ENCODE measurements at regions not wholly inside any gene's neighbourhood (a gene's known extent, or its start where the extent isn't known, plus 50 kb on each side); places are given as distances from the start of the nearest gene placed in this dataset.
"Not testable (repeated sequence)": the region's sequence is repeated elsewhere in the genome, so short reads cannot be mapped to it uniquely, and the experiment has no call there.

DNA sequence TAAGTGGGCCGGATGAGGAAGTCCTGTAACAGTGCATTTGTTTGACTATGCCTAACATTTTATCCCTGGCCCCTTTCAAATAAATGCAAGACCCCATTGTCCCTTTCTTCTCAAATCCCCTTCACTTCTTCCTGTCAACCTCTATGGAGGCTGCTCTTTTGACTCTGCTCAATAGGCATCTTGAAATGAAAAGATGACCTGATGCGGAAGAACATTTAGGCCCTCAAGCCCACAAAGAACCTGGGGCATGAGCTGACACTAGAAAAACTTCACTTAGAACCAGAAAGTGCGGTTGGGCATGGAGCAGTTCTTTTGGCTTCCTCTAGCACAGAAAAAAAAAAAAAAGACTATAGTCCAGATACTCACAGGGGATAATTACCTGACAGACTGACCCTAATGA lies 1434.7 kb upstream of the WWC1 start:
- no peak for DNase-seq

DNA sequence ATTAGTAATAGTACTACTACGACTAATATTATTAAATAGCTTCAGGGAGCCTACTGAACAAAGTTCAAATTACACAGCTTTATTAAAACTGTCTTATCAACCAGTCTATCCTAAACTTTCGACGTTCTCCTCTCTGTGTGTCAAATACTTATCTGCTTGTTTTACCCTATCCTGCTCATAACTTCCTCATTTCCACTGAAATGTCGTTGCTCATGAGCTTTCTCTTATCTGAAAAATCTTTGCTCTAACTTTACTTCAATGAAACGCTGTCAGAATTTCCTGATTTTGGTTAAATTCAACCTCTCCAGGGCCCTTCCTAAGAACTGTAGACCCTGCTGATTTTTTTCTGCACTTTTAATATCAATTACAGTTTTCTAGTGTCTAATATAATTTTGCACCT lies 1431.0 kb upstream of the WWC1 start:
- no peak for DNase-seq

DNA sequence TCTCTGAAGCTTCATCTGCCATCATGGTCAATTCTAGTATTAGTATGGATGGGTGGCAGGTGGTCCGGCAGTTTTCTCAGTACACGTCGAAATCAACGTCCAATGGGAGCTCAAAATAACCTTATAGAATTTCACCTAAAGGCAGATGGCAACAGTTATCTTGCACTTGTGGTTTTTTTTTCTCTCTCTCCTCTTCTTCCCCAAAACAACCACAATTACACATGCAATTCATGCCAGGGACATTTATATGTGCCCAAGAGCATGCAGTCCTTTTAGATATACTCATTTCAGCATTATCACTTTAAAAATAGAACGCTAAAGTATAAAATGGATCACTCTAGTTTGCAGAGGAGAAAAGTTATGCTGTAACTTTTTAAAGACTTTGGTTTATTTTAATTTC lies 1428.9 kb upstream of the WWC1 start:
- no peak for DNase-seq

DNA sequence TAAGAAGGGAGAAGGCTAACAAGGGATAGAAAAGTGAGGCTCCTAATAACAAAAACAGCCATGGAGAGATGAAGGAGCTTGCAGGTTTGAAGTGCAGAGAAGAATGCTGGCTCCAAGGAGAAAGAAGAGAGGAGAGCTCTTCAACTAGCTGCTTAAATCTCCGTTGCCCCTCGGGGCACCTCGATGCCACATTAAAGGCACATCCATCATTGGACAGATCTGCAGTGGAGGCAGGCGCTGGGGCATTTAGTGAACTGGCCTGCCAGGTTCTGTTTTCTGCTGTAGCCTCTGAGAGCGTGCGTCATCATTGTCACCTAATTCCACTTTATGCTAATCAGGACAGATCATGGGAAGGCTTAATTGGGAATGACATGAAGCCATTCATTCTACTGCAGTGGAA lies 1426.2 kb upstream of the WWC1 start:
- DNase-seq = no peak

DNA sequence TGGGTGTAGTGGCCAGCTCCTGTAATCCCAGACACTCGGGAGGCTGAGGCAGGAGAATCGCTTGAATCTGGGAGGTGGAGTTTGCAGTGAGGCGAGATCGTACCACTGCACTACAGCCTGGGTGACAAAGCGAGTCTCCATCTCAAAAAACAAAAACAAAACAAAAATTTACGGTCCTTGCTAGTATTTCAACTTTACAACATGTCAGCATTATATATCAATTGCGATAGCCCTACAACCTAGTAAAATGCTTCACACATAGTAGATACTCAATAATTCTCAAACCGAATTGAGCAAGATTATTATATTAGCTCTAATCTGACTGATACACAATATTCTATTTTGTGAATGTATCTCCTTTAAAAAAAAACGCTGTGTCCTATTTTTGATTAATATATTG lies 1411.0 kb upstream of the WWC1 start:
- no peak for DNase-seq

DNA sequence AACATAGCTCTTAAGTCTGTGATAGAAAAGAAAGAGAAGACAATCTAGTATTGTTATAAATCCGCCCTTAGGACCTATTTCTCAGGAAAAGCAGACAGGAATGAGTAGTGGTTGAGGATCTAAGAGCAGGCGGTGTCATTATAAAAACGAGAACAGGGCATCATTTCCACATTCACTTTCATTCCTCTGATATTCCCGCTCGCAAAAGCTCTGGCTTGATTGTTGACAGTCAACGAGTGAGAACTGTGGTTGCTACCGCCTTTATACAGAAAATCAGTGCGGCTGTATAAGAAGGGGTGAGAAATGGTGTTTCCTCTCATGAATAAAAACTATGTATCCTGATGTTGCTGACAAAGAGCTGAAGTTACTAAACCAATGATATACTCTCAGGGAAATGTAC lies 1409.6 kb upstream of the WWC1 start:
- DNase-seq = no peak

DNA sequence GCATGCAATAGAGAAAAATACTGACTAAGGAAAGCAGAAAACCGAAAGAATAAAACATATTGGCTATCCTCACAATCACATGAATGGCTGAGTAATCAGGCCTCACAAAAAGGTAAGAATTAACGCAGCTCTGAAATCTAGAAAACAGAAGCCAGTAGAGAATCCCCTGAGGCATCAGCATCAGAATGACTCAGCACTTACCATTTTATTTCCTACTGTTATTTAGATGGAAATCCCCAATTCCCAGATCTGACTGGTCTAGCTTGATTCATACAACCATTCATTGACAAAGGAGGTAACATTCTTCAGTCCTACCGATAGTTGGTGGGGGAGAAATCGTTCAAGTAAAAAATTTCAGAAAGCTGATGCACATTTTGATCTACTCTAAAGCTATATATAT lies 1408.4 kb upstream of the WWC1 start:
- no peak for DNase-seq

DNA sequence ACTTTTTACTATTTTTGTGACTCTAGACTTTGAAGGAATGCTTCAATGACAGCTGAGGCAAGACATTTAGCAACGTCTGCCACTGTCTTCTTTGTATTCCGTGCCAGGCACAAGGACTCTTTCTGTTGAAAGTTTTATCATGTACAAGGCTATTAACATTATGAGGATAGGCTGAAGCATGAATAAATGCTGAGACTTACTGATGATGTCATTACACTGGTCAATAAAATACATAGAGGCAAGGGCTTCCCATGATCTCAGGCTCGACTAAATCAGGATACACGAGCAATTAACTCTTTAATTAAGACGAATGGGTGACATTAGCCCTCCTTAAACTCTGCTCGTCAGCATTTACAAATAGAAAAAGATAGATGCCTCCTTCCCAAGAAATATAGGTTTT lies 1393.3 kb upstream of the WWC1 start:
- no peak for DNase-seq

DNA sequence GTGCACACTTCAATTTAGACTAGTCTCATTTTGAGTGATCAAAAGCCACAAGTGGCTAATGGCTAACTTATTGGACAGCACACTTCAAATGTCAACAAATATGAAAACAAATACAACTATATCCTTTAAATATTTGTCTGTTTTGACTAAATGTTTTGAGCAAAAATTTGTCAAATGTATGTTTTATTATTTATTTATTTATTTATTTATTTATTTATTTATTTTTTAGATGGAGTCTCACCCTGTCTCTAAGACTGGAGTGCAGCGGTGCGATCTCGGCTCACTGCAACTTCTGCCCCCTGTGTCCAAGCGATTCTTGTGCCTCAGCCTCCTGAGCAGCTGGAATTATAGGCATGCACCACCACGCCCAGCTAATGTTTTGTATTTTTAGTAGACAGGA lies 1392.1 kb upstream of the WWC1 start:
- no peak for DNase-seq

DNA sequence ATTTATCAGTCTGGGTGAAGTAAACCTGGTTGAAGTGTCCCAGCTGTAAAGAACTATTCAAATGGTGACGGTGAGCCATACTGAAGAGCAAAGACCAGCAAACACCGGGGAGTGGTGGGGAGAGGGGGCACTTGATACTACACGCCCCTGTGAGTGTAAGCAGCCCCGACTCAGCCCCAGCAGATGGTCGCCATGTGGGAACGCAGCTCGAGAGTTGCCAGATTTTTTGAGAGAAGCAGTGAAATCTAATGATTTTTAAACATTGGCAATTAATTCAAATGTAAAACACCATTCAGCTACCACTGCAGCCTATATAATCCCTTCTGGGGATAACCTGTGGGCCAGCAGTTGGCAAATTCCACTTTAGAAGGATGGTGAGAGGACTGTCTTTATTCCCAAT lies 1386.9 kb upstream of the WWC1 start:
- DNase-seq = no peak

DNA sequence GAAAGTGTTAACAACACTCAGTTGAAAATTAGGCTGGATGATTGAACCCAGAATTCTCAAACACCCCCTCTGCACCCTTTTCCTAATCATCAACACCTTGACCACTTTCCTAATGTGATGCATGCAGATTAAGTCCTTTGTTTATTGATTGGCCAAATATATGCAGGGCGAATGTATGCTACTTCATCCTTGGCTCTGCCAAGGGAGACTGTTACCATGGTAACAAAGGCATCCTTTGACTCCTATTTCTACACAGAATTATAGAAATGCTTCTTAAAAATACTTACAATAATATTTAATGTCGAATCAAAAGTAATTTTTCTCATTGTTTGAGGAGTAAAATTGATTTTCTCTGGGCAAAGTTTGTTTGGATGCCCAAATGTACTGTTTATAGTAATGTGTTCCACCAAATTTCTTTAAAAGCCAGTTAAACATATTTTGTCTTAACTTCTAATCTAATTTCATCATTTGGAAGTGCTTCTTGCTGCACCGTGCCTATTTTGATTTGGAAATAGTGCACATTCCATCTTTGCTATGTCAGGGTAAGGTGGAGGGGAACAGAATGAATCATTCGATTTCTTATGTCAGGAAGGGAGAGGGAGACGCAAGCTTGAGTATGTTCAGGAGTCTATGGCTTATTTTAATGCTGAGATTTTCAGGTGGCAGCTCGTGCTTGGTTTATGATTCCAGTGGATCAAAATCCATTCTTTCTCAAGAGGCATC lies 1384.3 kb upstream of the WWC1 start:
- no peak for DNase-seq

DNA sequence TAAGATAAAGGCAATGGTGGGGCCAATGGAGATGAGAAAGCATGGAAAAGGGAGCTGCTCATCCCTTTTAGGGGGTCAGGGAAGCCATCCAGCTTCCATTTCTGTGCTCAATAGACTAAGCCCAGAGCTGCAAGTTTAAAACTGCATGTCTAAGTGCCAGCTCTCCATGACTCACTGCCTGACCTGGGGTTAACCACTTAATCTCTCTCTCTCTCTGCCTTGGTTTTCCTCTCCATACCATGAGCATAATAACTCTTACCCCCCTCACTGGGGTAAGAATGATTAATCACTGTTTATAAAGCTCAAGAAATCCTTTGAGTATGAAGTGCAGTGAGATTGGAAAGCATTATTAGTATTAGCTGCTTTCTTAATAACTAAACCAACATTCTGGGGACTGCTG lies 1382.4 kb upstream of the WWC1 start:
- DNase-seq = no peak

DNA sequence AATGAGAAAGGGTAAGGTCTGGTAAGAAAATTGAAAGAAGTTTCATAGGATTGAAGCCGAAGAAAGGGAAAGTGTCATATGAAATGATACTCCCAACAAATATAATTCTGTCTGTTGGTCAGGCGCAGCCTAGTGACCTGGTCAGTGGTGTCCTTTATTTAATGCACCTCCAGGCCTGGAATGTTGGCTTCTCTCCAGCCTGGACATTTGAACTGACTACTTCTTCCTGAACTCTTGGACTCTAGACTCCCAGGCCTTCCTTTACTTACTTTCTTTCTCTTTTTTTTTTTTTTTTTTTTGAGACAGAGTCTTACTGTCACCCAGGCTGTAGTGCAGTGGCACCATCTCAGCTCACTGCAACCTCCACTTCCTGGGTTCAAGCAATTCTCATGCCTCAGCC lies 1381.5 kb upstream of the WWC1 start:
- no peak for DNase-seq

DNA sequence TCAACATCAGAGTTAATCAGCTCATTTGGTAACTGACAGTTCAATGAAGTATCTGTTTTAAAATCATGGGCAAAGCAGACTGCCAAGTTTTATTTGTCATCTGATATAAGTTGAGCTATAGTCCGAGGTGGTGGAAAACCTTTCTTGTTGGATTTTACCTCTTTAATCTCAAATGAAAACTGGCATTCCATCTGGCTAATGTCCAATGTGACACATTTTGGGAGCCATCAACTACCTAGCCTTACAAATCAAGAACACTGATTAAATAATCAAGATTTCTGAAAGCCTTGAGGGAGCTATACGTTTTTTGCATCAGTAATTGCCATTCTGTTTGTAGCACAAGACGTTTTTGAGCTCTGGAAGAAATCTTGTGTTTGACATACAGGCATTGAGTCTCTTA lies 1380.5 kb upstream of the WWC1 start:
- no peak for DNase-seq

DNA sequence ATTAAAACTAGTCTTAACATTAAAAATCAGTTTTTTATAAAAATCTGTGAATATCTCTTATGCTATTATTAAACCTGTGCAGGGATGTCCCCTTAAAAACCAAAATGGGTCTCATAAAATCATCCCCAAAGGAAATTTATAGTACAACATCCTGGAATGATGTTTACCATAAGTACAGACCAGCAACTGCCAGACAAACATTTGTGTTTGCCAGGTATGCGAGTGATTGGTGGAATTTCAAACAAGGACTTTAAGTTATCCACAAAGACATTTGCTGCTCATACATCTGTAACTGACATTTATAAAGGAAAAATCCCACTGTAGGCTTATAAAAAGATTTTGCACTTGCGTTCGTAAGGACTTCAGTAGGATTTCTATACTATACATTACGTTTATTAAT lies 1375.4 kb upstream of the WWC1 start:
- DNase-seq = no peak

DNA sequence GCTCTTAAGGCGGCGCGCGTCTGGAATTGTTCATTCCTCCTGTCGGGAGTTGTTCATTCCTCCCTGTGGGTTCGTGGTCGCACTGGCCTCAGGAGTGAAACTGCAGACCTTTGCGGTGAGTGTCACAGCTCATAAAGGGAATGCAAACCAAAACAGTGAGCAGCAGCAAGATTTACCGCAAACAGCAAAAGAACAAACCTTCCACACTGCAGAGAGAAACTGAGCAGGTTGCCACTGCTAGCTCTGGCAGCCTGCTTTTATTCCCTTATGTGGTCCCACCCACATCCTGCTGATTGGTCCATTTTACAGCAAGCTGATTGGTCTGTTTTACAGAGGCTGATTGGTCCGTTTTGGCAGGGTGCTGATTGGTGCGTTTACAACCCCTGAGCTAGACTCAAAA lies 1365.3 kb upstream of the WWC1 start:
- DNase-seq = no peak

DNA sequence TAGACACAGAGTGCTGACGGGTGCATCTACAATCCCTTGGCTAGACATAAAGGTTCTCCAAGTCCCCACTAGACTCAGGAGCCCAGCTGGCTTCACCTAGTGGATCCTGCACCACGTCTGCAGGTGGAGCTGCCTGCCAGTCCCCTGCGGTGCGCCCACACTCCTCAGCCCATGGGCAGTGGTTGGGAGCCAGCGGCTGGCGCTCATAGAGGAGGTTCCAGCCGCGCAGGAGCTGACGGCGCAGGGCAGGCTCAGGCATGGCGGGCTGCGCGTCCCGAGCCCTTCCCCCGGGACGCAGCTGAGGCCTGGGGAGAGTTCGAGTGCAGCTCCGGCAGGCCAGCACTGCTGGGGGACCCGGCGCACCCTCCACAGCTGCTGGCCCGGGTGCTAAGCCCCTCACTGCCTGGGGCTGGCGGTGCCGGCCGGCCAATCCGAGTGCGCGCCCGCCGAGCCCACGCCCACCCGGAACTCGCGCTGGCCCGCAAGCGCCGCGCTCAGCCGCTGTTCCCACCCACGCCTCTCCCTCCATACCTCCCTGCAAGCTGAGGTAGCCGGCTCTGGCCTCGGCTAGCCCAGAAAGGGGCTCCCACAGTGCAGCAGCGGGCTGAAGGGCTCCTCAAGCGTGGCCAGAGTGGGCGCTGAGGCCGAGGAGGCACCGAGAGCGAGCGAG lies 1364.5 kb upstream of the WWC1 start:
- DNase-seq = not testable (repeated sequence)

DNA sequence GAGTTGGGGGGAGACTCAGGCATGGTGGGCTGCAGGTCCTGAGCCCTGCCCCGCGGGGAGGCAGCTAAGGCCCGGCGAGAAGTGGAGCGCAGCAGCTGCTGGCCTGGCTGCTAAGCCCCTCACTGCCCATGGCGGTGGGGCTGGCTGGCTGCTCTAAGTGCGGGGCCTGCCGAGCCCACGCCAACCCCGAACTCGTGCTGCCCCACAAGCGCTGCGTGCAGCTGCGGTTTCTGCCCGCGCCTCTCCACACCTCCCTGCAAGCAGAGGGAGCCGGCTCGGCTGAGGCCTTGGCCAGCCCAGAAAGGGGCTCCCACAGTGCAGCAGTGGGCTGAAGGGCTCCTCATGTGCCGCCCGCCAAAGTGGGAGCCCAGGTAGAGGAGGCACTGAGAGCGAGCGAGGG lies 1355.1 kb upstream of the WWC1 start:
- no peak for DNase-seq

DNA sequence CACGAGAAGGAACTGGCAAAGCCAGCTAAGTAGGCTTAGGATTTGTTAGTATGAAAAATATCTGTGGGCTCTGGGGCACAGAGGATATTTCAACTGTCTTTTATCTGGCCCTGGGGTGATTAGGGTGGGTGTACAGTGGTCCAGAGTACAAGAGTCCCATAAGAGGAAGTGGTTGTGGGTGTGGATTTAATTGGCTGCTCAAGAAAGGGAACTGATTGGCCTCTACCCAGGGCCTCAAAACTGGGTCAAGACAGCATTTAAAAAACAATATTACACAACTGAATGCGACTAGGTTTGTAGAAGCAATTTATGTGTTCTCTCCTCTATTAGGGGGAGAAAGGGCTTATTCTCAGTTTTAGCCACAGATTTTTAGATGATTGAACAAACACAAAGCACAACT lies 1353.4 kb upstream of the WWC1 start:
- DNase-seq = no peak

DNA sequence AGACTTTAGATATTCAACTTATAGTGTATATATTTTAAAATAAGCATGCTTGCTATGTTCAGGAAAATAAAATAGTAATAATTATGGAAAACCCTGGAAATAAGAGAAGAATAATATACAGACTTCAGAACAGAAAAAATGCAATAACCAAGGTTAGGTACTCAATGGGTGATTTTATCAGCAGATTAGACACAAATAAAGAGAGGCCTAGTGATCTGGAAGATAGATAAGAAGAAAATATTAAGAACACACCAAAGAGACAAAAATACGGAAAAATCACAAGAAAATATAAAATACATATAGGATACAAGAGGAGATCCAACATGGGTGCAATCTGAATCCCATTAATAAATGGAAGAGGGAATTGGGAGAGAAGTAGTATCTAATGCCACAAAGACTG lies 1348.5 kb upstream of the WWC1 start:
- DNase-seq = no peak

DNA sequence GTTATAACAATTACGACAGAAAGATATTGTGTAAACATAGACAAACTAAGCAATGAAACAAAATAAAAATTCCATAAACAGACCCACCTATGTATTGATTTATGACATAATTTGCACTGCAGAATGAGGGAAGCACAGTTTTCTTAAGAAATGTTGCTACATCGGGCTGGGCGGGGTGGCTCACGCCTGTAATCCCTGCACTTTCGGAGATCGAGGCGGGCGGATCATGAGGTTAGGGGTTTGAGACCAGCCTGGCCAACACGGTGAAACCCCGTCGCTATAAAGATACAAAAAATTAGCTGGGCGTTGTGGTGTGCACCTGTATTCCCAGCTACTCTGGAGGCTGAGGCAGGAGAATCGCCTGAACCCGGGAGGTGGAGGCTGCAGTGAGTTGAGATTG lies 1344.4 kb upstream of the WWC1 start:
- DNase-seq = no peak

DNA sequence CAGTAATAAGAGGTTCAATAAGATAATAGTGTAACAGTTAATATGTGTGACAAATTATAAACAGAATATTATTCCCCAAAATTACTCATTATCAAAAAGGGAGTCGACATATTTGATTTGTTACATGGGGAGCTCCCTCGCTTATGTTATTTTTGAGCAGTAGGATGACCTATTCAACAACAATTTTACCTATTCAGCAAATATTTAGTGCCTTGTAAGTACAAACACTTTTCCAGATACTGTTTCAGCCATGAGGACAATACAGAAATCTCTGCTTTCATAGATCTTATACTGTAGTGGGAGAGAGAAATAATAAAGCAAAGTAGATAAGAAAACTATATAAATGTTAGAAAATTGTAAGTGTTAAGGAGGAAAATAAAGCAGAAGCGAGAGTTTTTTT lies 1342.8 kb upstream of the WWC1 start:
- no peak for DNase-seq

DNA sequence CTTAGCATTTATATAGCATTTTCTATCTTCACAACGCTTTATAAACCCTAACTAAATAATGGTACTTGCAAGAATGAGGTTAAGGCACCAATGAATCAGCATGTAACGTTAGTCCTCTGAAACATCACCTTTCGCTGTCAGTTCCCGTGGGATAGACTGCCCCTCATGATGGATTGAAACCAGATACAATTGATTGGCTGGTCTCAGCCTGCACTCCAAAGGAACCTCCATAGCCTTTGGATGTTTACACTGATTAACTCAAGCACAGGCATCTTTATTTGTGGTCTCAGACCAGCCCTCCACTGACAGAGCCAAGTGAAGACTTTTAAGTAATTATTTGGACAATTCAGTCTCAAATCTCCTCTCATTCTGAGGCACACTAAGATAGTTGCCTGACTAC lies 1339.4 kb upstream of the WWC1 start:
- no peak for DNase-seq

DNA sequence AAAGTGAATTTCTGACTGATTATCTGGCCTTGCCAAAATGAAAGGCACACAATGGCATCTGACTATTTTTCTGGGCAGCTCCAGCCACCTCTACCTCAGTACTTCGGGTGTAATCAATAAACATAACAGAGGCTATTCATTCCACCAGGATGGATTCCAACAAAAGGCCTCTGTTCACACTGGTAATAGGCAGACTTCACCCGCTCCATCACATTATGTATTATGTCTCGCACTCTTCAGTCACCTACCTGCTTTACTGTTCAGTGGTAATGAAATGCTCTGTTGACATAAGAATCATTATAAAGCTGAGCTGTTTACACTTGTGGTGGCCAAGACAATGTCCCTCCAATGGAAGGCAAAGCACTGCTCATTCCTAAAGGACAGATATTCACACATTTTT lies 1333.7 kb upstream of the WWC1 start:
- no peak for DNase-seq

DNA sequence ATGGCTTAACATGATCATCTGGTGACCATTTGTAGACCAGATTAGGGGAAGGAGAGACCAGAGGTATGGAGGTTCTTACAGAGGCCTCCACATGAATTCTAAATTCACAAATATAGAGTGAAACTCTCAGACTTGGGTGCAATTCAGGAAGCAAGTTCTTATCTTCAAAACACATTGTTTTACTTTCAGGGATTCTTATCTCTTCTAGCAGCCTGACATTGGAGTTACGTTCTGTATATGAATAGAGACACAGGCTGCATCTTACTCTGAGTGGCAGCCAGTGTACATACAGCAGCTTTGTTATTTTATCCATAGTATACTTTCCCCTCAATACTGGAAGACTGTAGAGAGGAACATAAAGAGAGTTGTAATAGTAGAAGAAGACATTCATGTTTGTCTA lies 1331.7 kb upstream of the WWC1 start:
- no peak for DNase-seq
